ENCODE measurements at regions not wholly inside any gene's neighbourhood (a gene's known extent, or its start where the extent isn't known, plus 50 kb on each side); places are given as distances from the start of the nearest gene placed in this dataset.
"Not testable (repeated sequence)": the region's sequence is repeated elsewhere in the genome, so short reads cannot be mapped to it uniquely, and the experiment has no call there.

DNA sequence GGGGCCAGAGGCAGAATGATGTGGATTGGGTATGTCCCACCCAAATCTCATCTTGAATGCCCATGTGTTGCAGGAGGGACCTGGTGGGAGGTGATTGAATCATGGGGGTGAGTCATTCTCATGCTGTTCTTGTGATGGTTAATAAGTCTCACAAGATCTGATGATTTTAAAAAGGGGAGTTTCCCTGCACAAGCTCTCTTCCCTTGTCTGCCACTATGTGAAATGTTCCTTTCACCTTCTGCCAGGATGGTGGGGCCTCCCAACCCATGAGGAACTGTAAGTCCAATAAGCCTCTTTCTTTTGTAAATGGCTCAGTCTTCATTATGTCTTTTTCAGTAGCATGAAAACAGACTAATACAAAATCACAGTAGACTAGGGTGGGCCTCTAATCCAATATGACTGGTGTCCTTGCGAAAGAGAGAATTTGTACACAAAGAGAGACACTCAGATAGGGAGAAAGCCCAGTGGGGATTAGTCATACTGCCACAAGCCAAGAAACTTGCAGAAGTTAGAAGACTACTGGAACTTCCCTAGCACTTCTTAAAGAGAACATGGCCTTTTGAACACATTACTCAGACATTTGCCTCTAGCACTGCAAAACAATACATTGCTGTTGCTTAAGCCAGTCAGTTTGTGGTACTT, 68.4 kb downstream of the ANXA1 start:
- DNase-seq: peak; percentile 59

DNA sequence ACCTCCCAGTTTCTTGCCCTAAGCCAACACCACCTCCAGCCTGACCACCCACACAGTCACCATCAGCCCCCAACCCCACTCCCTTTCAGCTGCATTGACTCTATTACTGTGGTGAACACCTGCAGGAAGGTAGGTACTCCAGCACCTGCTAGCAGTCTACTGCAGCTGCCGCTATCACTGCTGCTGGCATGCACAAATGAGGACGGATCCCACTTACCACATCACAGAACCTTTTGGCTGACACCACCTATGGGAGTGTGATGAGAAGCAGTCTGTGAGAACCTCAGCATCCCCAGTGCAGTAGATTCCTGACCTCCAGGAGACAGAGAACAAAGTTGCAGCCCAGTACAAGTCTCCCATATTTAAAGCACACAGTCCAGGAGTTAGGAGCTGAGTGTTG, 71.9 kb downstream of the ANXA1 start:
- DNase-seq: no peak

DNA sequence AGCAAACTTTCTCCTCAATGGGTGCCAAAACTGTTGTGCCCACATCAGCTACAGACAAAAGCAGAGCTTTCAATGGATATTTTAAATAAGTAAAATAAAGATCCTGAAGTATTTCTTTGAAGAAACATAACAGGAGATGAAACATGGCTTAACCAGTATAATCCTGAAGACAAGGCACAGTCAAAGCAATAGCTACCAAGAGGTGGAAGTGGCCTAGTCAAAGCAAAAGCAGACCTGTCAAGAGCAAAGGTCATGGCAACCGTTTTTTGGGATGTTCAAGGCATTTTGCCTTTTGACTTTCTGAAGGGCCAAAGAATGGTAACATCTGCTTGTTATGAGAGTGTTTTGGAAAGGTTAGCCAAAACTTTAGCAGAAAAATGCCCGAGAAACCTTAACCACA, 77.9 kb downstream of the ANXA1 start:
- no peak for DNase-seq

DNA sequence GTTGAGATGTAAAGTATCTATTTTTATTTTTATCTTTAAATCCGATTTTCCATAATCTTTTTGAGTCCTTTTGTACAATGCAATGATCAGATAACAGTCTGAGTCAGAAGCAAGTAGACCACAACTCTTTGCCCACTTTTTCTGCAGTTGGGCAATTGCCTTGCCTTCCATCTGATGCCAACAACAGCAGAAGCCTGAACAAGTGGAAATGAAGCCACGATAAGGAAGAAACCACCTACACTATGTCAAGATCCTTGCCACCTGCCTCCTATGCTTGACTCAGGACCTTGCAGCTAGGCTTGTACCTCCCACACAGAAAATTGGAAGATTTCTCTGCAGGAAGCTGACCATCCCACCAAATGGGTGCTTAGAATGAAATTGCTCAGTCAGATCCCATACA, 78.6 kb downstream of the ANXA1 start:
- DNase-seq: no peak

DNA sequence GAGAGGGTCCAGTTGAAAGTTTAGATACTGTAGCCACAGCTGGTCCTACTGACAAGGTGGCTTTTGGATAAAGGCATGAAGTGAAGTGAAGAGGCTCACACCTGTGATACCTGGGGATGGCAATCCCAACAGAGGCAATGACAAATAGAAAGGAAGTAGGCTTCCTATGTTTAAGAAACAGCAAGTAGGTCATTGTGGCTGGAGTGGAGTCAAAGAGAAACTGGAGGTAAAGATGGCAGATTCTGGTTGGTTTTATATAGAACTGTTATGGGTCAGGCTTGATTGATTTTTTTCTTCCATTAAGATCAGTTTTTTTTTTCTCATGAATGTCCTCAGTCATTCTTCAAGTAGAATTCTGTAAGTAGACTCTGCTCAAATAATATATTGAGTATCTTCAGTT, 79.5 kb downstream of the ANXA1 start:
- no peak for DNase-seq

DNA sequence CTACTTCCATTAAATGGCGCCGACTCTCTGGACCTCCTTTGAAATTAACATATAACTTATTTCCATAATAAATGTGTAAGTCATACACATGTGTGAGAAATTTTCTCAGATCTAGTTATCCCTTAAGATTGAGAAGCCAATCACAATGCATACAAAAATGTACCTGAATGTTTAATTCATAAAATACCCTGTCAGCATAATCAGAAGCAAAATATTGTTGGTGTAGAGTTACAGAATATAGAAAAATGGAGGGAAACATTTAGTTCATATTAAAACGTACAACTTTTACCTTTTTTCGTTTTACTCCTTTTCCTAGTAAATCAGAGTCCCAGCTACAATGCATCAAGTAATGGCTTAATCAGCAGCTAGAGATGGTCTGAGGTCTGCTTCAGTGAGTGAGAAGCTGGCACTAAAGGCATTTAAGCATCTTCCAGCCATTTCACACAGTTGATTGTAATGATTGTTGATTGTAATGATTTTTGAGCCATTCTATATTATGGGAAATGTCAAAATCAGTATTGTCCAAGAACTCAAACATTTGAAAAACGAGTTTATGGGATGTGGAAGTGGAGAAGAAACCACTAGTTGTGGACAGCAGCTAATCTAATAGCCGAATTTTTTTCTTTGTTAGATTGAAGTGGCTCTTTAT, 81.8 kb downstream of the ANXA1 start:
- DNase-seq: no peak

DNA sequence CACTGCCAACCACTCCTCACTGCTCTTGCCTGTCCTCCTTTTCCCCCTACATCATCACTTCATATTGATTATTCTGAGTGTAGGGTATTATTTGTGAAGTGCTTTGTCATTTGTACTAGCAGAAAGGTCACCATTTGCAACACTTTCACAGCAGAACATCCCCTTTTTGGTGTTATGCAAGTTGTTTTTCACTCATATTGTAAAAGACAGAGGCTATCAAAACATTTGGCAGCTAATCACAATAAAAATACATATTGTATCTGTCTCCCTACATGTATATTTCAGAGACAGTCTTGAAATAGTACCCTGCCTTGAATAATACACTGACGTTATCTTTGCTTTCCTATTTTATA, 82.3 kb downstream of the ANXA1 start:
- DNase-seq: no peak

DNA sequence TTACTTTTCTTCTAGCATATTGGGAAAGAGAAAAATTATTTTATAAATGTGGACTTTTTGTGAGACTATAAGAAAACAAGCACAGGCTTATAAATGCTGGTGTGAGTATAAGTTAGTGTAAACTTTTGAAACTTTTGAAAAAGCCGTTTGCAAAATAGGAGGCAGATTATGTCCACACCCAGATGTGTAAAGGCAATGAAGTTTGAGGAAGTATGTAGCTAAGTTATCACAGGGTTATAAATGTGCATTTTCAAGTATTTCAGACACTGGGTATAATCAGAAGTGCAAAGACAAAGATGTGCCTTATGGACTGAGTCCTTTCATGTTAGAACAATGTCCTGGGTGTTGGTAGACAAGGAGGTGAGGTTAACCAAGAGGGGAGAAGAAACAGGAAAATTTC, 85.5 kb downstream of the ANXA1 start:
- no peak for DNase-seq

DNA sequence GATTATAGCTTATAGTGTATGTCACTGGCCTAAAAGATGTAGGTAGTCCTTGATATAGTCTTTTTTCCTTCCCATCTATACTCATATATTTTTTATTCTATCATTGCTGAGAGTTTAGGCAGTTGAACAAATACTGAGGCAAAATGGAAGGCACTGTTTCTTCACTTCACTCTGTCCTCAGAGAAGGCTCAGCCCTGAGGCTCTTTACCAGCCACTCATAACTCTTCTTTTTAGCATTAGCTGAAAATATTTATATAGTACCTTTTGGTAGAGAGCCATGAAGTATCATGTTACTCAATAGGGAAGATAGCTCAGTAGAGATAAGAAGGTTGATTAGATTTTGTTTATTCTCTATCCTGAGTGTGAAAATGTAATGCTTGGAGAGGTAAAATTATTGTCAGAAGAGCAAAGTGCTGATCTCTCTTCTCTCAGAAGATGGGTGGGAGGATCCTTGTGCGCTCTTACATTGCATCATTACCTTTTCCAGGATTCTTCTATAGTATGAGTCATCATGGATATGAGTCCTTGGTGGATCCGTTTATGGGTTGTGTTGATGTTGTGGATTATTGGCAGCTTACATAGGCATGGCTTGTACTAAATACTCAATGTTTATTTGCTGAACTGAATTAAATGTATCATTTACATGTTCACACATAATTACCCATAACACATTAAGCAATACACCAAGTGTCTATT, 88.1 kb downstream of the ANXA1 start:
- DNase-seq: no peak

DNA sequence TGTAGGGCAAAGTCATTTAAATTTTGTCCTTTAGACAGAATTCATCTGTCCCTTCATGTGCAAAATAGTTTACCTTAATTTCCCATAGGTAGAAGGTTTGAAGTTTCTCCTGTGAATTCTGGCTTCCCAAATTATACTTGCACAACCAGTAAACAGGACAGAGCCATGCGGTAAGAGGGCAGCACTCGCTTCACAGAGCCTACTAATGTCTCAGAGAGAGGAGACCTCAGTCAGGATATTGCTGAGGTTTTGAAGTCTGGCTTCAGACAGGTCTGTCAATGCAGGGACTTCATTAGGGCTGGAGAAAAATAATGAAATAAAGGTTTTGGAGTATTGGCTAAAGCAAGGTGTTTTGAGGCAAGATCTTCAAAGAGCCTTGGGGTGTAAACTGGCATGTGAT, 91.4 kb downstream of the ANXA1 start:
- no peak for DNase-seq

DNA sequence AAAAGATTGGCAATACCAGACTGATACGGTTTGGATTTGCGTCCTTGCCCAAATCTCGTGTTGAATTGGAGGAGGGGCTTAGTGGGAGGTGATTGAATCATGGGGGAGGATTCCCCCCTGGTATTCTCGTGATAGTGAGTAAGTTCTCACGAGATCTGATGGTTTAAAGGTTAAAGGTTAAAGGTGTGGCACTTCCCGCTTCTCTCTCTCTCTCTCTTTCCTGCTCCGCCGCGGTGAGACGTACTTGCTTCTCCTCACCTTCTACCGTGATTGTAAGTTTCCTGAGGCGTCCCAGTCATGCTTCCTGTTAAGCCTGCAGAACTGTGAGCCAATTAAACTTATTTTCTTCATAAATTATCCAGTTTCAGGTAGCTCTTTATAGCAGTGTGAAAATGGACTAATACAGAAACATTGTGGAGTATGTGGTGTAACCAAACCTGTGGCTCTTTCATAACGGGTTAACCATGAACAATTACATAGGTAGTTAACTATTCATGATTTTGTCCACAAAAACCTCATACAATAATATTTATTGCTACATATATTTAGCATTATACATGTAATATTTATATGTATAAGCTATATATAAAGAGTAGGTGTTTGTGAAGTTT, 107.5 kb downstream of the ANXA1 start:
- DNase-seq: no peak

DNA sequence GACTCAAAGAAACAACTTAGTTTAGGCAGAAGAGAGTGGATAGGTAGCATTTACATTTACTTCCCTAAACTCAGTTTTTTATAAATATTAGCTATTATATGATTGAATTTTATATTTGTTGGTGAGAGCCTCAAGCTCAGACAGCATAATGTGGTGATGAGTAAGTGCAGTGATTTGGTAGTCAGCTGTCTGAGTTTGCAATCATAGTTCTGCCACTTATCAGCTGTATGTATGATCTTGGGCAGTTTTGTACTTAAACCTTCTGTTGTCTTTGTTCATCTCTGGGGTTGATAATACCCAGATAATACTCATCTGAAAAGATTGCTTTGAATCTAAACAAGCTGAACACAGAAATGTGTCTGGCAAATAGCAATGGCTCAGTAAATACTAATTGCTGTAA, 108.8 kb downstream of the ANXA1 start:
- no peak for DNase-seq

DNA sequence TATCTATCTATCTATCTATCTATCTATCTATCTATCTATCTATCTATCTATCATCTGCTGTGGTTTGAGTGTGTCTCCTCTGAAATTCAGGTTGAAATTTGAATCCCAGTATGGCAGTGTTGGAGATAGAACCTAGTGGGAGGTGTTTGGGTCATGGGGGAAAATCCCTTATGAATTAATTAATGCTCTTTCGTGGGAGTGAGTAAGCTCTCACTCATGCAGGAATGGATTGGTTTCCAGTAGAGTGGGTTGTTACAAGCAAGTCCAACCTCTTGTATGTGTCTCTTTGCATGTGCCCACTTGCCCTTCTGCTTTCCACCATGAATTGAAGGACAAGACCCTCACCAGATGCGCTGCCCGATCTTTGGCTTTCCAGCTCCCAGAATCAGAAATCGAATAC, 113.0 kb downstream of the ANXA1 start:
- no peak for DNase-seq

DNA sequence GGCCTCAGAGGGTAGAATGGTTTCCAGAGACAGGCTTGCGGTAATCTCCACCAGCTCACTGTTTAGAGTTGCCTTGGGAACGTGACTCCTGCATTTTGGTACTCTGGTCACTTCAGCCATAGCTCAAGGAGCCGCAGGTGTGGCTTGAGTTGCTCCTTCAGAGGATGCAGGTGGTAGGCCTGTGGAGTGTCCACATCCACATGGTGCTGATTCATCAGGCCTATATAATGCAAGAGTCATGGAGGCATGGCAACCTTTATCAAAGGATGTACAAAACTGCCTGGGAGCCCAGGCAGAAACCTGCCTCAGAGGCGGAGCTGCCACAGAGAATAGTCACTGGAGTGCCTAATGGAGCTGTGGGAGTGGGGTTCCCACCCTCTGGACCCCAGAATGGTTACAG, 114.2 kb downstream of the ANXA1 start:
- no peak for DNase-seq

DNA sequence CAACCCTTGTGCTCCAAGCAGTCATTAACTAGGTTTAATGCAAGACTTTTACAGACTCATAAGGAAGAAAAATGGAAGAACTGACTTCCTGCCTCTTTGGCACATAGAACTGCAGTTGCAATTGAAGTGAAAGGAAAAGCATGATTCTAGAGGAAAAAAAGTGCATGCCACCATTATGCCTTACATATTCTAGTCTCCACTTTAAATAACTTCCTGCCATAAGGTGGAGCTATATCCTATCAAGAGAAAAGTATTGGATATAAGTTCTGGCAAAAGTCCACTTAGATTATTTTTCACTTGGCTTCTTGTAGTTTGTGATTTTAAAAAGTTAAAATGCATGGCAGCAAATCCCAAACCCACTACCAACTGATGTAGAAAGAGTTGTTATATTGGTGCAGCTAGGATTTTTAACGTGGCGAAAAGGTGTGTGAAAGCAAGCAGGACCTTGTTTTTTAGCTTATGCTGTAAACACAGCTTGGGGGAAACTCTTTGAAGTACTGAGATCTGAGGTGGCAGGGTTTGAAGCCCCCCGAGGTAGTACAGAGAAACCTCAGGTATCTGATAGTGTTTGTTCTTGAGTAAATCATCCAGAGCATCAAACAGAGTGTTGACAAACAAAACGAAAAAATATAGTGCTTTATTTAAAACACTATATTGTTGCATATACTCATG, 117.9 kb downstream of the ANXA1 start:
- DNase-seq: no peak

DNA sequence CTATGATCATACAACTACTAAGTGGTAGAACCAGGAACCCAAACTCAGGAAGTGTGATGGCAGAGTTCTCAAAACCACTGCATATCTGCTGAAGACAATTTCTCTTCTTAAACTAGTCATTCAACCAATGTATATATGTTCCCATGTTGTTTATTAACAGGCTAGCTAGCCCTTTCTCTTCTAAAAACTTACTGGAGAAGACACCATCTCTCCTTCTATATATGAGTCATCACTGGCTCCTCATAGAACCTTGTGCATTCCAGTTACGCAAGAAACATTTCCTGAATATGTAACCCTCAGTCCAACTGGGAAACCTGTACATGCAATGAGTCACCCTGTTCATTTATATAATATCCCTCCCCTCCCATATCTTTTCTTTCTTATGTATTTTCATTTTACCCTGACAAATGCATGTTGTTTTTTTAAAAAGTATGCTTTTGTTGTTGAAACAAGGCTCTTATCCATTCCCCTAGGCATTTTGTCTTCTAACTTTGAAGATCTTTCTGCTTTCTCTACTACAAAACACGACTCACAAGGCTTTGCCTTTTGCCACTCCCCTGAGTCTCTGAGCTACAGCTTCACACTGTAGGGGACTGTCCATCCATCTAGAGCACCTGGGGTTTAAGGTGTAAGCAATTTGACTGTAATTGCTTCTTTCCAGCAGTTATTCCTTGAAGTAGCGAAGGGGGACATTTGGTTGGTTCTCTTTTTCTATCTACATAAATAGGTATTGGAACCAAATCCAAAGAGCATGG, 119.5 kb downstream of the ANXA1 start:
- no peak for DNase-seq

DNA sequence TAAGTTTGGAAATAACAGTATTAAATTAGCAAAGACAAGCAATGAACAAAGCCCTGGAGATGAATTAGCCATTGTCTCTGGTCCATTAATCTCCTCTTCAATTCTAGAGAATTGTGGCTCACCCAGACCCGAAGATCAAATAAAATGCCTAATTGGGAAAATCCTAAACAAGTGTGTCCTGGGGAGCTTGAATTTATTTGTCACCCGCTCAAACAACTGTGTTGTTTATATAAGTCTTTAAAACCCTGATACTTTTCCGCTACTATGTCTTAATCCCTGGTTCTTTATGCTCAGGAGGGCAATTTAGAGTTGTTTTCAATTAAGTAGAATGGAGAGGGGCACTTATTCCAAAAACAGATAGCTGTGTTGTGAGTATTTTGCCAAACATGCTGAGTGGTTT, 128.4 kb downstream of the ANXA1 start:
- DNase-seq: no peak

DNA sequence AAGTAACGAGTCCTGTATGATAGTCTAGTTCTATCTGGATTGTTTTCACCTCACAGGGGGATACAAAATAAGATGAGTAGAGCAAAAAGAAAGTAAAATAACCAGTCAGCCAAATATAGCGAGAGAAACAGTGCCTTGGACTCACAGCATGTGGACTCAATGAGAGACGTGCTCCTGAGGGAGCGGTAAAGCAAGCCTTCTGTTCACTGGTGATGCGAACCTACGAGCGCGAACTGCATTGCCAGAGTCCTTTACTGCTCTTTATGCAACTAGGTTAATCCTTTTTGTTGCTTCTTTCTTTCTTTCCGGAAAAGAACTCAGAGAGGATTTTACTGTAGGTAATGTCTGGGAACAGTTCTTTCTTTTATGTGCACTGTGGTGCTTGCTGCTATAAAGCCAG, 132.7 kb downstream of the ANXA1 start:
- DNase-seq: no peak

DNA sequence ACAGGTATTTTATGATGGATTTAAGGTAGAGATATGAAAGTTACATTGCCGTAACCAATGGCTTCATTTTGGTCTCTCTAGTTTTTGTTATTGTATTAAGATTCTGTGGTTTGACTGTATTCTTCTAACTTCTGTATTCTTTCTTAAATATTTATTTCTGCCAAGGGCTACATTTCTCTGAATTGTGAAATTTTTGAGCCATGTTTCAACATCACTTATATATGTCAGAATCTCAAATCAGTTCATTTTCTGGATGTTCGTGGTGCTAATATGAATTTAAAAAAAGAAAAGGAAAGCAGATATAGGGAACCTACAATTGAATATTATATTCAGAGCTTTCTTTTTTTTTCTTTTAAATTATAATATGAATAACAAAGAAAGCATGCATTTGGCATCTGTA, 142.7 kb downstream of the ANXA1 start:
- no peak for DNase-seq

DNA sequence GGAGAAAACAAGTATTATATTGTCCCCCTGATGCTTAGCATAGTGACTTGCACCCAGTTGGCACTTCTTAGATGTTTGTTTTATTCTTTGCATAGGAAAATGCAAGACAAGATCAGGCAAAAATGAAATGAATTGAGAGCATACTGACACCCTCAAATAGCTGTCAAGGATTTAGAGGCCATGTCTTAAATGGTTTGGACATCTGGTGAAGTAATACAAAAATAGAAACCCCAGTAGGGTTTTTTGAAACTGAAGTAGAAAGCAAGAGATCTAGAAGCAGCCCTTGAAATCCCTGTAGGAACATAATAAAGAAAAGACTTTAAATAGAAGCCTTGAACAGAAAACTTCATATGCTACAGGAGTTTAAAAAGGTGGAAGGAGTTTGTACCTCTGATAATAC, 174.3 kb downstream of the ANXA1 start:
- DNase-seq: no peak

DNA sequence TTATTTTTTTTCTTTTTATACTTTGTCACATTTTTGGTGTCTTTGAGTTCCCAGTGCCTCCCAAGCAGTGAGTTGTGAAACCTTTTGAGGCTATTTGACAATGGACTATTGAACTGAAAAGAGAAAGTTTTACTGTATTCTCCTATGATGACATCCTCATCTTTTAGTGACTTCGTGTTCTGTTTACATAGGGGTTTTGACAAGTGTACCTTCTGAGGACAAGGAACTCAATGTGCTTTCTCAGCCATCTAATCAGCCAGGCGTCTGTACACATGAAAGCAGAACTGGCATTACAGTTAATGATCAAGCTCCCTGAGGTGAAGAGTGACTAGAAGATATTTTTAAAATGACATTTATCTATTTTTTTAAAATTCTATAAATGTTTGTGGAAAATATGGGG, 175.5 kb downstream of the ANXA1 start:
- DNase-seq: no peak

DNA sequence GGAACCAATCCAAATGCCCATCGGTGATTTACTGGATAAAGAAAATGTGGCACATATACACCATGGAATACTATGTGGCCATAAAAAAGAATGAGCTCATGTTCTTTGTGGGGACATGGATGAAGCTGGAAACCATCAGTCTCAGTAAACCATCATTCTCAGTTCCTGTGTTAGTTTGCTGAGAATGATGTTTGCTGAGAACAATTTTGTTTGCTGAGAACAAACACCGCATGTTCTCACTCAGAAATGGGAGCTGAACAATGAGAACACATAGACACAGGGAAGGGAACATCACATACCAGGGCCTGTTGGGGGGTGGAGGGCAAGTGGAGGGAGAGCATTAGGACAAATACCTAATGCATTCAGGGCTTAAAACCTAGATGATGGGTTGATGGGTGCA, 185.5 kb downstream of the ANXA1 start:
- not testable (repeated sequence) for DNase-seq

DNA sequence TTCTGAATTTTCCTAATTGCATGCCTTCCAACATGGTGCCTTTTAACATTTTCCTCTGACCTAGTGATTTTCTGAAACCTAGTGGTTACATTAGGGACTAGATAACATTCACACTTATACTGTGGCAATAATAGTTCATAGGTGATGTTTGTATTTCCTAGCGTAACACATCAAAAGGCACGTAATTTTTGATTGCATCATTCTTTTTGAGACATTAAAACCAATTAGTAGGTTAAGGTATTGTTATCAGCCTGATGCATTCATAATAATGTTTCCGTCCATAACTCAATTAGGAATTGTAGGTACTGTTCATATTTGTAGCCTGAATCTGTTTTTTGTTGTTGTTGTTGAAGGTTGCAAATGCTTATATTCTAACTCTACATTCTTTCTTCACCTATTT, 192.4 kb downstream of the ANXA1 start:
- no peak for DNase-seq
